RPMI8226 (cell line): ENCODE measurements at regions not wholly inside any gene's neighbourhood (a gene's known extent, or its start where the extent isn't known, plus 50 kb on each side); places are given as distances from the start of the nearest gene placed in this dataset.

ENCODE experiments used
- DNase-seq: peaks from one replicate; pipeline ENCODE4 v3.0.0-alpha.2; 2015

DNA sequence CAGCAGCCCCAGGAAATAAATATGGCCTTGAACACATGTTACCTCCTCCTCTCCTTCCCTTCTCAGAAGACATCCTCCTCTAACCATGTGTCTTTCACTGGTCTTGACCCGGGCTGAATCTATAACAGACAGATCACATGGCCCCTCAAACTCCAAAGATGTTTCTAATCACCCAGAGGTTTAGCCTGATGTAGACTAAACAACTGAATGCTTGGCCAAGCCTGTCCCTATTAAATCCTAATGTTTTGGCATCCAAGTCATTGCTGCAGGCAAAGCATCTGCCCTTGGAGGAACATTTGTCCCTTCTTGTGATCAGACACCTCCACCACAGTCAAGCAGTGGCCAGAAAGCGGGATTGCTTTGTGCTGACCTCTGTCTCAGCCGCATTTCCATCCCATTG lies 65.5 kb downstream of the ANKRD60 start:
- DNase-seq, result no peak

DNA sequence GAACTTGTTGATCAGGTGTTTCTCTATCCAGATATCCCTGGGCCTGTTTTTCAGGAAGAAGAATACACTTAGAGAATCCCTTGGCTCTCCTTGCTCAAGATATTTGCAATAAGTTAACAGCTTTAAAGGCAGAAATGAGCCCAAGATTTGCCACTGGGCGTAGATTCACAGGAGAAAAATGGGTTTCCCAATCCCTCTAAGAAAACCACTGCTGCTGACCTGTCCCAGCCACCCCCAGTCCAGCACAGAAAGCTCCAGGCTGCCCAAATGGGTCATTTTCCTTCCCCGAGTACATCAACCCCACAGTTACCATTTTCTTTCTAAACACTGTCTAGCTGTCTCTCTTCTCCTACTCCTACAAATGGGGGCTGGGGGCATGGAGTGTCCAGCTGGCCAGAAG lies 67.3 kb downstream of the ANKRD60 start:
- no peak for DNase-seq

DNA sequence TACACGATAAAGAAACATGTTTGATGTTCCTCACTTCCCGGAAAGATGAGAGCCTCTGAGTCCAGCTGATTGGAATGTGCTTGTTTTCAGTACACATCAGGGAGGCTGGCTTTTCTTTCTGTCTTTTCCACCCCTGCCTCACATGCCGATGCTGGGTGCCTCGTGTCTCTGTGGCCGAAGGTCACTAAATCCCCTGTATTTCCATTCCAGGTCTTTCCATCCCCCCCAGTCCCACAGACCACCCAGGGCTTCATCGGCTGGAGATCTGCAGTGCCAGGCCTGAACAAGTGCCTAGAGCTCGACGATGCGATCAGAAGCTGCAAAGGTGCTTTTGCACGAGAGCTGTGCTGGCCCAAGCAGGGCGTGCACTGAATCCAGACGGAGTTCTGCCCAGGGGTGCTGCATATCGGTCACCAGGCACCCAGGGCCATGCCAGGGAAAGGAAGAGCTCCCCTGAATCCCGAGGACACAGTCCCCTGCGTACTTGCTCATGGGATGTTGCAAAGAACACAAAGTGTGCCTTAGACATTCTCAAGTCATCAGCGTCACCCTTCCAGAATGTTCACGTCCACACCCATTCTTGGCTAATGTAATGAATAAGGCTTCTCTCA lies 67.9 kb downstream of the ANKRD60 start:
- DNase-seq, result no peak

GRCh38 chr20:58155148-58155925 lies 73.1 kb downstream of the ANKRD60 start:
- no peak for DNase-seq

GRCh38 chr20:58154113-58154512 lies 74.3 kb downstream of the ANKRD60 start:
- no peak for DNase-seq

- no peak for DNase-seq
Observed at GRCh38 chr20:58153121-58153520, 75.3 kb downstream of the ANKRD60 start.

- DNase-seq, result peak; percentile 33
Observed at GRCh38 chr20:58150772-58151171, 77.7 kb downstream of the ANKRD60 start.

- DNase-seq, result no peak
Observed at GRCh38 chr20:58149437-58150091, 78.9 kb downstream of the ANKRD60 start.

- DNase-seq, result no peak
Observed at GRCh38 chr20:58148891-58149290, 79.6 kb downstream of the ANKRD60 start.

GRCh38 chr20:58147628-58148370 lies 80.7 kb downstream of the ANKRD60 start:
- no peak for DNase-seq

DNA sequence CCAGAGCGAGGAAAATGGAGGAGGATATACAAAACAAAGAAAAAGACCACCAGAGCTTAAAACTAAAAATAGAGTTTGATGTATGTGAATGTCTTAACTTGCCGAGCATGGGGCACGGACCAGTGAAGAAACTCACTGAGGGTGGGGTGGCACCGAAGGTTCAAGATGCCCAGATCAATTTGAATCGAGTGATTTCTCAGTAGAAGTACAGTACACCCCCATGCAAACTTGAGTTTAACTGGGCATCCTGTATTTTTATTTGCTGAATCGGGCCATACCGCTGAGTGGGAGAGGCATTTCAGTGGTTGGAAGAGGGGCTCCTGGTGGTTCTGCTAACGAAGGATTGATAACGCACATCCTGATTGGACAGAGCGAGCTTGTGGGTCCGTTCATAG lies 81.7 kb downstream of the ANKRD60 start:
- DNase-seq, result no peak

DNA sequence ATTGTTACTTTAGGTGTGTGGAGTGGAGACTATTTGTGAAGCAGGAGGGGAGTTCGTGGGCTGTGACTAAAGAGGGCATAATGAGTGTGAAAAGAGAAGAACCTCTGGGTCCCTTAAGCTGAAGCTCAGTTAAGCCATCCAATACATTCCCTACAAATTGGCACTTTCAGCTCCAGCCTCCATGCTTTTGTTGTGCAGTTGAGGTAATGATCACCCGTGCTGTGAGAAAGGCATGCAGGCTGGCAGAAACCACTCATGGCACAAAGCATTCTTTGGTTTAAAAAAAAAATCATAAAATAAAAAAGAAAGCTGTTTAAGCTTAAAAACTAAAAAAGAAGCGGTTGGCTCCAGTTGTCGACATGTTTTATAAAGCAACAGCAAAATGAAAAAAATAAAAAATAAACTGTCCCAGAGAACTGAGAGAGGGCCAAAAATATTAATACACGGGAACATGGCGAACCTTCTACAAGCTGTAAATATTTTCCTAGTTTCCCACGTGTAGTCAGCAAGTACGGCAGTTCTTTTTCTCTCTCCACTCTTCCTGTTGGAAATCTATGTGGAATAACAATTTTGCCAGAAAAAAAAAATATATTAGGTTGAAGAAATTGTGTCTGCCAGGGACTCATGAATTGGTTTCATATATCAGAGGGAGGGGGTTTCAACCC lies 82.2 kb downstream of the ANKRD60 start:
- no peak for DNase-seq

GRCh38 chr20:58145506-58146080 lies 82.9 kb downstream of the ANKRD60 start:
- no peak for DNase-seq

GRCh38 chr20:58144096-58144495 lies 84.4 kb downstream of the ANKRD60 start:
- no peak for DNase-seq

- DNase-seq, result no peak
Observed at GRCh38 chr20:58143531-58143930, 84.9 kb downstream of the ANKRD60 start.

DNA sequence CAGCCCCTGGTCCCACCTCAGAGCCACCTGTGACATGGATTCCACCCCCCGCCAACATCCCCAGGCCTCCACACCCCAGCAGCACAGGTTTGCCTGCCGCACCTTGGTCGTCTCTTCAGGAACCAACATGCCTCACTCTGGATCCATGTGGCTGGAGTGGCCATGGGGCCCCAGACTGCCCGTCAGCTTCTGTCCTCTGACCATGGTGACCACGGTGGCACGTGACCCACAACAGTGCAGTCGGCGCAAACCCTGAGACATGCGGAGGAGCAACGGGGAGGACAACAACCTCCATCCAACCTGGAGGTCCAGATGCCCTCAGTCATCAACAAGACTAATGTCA lies 85.6 kb downstream of the ANKRD60 start:
- DNase-seq, result no peak

GRCh38 chr20:58141971-58142842 lies 86.2 kb downstream of the ANKRD60 start:
- no peak for DNase-seq

GRCh38 chr20:58141496-58141895 lies 87.0 kb downstream of the ANKRD60 start:
- no peak for DNase-seq

GRCh38 chr20:58140787-58141425 lies 87.5 kb downstream of the ANKRD60 start:
- DNase-seq, result no peak

- no peak for DNase-seq
Observed at GRCh38 chr20:58139849-58140786, 88.3 kb downstream of the ANKRD60 start.
